Thyroid gland (tissue), 4 donors: ENCODE measurements at regions not wholly inside any gene's neighbourhood (a gene's known extent, or its start where the extent isn't known, plus 50 kb on each side); places are given as distances from the start of the nearest gene placed in this dataset.

ENCODE experiments used
- CTCF ChIP-seq, 6 experiments: fragments of 200-600 bp in 3 of 6; fragments of 450-650 bp in 3 of 6; sonication (generic) in 3 of 6; IDR thresholded peaks; one replicate each; pipeline ENCODE4 v1.5.1; 2016 to 2019; ENCODE audit warnings: antibody characterized with exemption in 6 of 6, mild to moderate bottlenecking in 2 of 6, inconsistent platforms in 1 of 6, moderate library complexity in 1 of 6
- POLR2A ChIP-seq, 2 donors: fragments of 450-650 bp; IDR thresholded peaks; one replicate each; pipeline ENCODE4 v1.6.1; 2017; ENCODE audit warnings: antibody characterized with exemption in 2 of 2, mild to moderate bottlenecking in 2 of 2, moderate library complexity in 1 of 2

DNA sequence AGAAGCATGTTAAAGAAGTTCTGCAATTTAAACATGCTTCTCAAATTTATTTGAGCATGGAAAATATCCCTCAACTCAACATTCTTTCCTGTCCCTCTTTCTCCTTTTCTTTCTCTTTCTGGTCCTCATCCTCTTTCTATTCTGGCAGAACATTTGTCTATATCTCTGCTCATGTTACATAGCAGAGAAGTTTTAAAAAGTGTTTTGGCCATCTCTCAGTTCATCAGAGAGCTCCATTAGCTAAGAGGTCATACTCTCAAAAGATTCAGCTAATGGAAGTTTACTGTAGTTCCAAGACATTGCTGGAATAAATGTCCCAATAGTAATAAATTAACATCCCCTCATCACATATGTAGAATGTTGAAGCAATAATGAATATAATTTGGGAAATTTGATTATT lies 53.5 kb downstream of the XCL2 start:
- TF ChIP-seq CTCF (IDR thresholded peaks at IDR 0.05) = no peak
- no peak for TF ChIP-seq POLR2A (IDR thresholded peaks at IDR 0.05)
